HS-5 (cell line): ENCODE measurements at regions not wholly inside any gene's neighbourhood (a gene's known extent, or its start where the extent isn't known, plus 50 kb on each side); places are given as distances from the start of the nearest gene placed in this dataset.
A peak's percentile ranks its signal among the peaks of the same experiment; 100 is the strongest.

ENCODE experiments used
- DNase-seq: peaks from one replicate; pipeline ENCODE4 v3.0.0-alpha.2; 2012; ENCODE audit warnings: low read depth

- DNase-seq, result no peak
Observed at GRCh38 chr2:200725596-200725995, 86.1 kb upstream of the BZW1 start.

DNA sequence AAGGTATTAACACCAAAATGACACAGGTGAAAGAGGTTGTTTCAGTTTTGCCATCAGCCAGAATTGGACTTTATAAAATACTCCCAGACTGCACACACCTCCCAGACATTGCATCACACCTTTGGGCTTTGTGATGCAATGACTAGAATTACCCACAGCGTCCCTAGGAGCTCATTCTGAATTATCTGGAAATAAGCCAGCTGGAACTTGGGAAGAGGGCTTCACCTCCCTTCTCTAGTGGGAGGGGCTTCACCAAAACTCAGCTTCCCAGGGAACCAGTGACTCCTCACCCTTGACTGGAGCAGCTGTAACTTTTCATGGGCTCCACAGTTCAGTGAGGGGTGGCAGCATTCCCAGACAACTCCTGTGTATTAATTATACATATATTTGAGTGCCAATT, 83.1 kb upstream of the BZW1 start:
- no peak for DNase-seq

- no peak for DNase-seq
Observed at GRCh38 chr2:200730302-200730701, 81.4 kb upstream of the BZW1 start.

GRCh38 chr2:200730960-200731359, 80.8 kb upstream of the BZW1 start:
- DNase-seq, result no peak

GRCh38 chr2:200732866-200733265, 78.8 kb upstream of the BZW1 start:
- DNase-seq, result no peak

- no peak for DNase-seq
Observed at GRCh38 chr2:200733713-200734198, 78.0 kb upstream of the BZW1 start.

DNA sequence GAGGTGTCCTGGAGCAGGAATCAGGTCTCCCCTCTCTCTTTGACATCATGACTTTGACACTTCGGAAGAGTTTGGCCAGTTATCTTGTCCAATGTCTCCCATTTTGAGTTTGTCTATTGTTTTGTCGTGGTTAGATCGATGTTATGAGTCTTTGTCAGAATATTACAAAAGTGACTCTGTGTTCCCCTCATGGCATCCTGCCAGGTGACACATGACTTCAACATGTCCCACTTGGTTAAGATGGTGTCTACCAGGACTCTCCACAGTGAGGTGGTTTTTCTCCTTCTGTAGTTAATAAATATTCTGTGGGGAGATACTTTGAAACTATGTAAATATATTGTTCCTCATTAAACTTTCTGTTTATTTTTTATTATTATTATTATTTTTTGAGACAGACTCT, 76.6 kb upstream of the BZW1 start:
- DNase-seq, result peak; percentile 43

GRCh38 chr2:200736646-200737274, 75.0 kb upstream of the BZW1 start:
- no peak for DNase-seq

- DNase-seq, result no peak
Observed at GRCh38 chr2:200737585-200737984, 74.1 kb upstream of the BZW1 start.

DNA sequence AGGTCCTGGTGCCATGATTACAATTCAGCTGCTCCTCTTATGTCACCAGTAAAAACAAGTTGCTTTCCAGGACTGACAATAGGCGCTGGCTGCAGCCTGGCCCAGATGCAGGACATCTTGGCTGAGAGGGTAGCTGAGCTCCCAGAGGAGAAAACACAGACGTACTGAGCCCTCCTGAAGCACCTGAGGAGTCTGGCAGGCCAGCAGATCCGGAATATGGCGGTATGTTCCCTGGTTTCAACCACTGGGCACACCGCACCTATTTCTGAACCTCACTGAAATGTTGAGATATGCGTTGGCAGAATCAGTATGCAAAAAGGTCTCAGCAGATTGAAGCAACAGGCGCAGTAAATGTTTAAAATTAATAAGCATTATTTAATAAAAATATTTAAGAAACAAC, 73.1 kb upstream of the BZW1 start:
- no peak for DNase-seq

DNA sequence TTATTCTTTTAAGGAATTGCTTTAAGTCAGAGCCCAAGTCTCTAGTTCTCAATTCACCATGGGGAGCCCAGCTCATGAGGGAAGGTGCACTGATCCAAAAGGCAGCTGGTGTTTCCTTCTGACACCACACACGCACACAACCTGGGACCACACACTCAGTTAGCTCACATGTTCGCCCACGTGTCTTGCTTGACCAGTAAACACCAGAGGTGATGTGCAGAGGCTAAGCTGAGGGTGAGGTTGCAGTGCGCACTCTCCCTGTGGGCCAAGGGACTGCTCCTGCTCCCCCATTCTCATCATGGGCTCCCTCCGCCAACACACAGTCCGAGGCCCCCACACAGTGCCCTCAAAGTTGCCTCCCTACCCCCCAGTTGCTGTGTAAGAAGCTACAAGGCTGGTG, 70.8 kb upstream of the BZW1 start:
- no peak for DNase-seq

- no peak for DNase-seq
Observed at GRCh38 chr2:200741468-200742202, 70.1 kb upstream of the BZW1 start.

DNA sequence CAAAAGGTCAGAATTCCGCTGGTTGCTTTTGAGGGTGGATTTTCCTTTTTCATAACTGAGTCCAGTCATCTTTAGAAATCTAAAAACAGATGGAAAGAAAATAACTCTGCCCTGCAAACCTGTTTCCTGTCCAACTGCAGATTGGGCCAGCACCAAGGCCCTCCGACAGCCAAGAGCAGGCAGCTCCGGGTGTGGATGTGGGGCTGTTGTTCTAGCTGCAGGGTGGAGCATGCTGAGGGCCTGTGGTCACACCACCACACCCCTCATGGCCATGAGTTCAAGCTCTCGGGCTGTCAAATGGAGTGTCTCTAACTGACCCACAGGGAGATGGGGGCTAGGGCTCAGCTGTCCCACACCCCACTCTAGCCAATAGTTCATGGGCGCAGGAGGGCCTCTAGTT, 69.3 kb upstream of the BZW1 start:
- DNase-seq, result no peak

- no peak for DNase-seq
Observed at GRCh38 chr2:200743042-200743676, 68.6 kb upstream of the BZW1 start.

- no peak for DNase-seq
Observed at GRCh38 chr2:200744201-200744602, 67.5 kb upstream of the BZW1 start.

DNA sequence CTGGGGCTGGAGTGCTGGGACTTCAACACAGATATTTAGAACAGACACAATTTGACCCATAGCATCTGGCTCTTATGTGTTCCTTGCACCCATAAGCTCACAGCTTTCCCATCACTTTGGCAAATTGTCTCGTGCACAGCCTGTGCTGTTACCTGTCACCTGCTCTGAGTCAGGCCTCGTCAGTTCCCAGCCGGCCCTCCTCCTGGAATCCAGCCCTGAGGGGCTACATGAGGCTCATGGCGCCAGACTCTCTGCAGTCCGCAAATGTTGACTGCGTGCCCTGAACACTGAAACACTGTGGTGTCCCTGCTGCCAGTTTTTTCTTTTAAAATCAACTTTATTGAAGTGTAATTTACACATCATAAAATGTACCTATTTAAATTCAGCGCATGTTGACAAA, 65.4 kb upstream of the BZW1 start:
- DNase-seq, result no peak

GRCh38 chr2:200747668-200748618, 63.8 kb upstream of the BZW1 start:
- DNase-seq, result peak; percentile 45

DNA sequence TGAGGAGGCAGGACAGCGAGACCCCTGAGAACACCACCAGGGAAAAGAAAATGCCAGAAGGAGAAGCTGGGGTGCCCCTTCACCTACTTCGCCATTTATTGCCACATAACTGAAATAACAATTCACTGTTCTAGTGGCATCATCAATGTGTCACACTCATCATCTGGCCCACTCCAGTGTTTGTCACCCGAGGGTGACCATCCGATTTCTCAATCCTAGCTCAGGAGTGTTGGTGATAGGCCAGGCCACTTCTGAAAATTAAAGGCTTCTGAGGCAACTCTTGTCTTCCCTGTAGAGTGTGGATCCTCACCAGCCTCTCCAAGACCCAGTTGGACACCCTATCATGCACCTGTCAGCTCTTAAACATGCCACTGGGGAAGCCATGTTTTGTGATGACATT, 62.9 kb upstream of the BZW1 start:
- no peak for DNase-seq

DNA sequence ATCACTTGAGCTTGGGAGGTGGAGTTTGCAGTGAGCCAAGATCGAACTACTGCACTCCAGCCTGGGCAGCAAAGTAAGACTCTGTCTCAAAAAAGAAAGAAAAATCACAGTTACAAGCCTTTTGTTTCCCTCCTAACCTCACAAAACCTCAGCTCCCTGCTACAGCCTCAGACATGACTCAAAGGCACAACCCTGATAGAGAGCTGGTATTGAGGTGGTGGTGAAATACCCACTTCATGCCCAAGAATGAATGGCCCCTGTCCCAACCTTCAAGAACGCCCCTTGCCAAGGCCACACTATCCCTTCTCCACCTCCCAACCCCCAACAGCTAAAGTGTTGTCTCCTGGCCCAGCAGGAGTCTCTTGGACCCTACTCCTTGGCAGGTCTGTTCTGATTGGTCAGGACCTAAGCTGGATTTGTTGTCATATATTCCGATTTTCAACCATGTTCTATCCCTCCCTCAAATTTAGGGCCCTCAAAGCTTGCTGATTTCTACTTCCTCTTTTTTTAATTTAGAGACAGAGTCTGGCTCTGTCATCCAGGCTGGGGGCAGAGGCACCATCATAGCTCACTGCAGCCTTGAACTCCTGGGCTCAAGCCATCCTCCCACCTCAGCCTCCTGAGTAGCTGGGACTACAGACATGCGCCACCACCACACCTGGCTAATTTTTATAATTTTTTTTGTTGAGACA, 61.9 kb upstream of the BZW1 start:
- no peak for DNase-seq

- no peak for DNase-seq
Observed at GRCh38 chr2:200750323-200750910, 61.3 kb upstream of the BZW1 start.

DNA sequence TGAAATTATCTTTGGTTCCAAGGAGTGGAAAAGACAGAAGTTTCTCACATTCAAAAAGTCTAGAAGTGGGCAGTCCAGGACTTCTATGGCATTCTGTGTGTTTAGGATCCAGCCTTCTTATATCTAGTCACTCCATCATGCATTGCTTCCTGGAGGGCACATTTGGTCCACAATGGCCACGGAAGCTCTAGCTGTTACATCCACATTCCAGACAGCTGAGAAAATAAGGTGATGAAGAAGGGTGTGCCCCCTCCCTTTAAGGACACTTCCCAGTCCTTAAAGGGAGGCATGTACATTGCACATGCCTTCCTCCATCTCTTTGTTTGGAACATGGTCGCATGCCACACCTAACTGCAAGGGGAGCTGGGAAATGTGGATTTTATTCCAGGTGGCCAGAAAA, 59.9 kb upstream of the BZW1 start:
- DNase-seq, result no peak
